Stimulated activated CD4-positive, alpha-beta T cell treated with anti-CD3 and anti-CD28 coated beads, Interleukin-15, amount 100 ng/mL, for 24 hours (primary cell): ENCODE measurements at regions not wholly inside any gene's neighbourhood (a gene's known extent, or its start where the extent isn't known, plus 50 kb on each side); places are given as distances from the start of the nearest gene placed in this dataset.

ENCODE experiments used
- DNase-seq: peaks from one replicate; pipeline ENCODE4 v3.0.0-alpha.2; 2020

DNA sequence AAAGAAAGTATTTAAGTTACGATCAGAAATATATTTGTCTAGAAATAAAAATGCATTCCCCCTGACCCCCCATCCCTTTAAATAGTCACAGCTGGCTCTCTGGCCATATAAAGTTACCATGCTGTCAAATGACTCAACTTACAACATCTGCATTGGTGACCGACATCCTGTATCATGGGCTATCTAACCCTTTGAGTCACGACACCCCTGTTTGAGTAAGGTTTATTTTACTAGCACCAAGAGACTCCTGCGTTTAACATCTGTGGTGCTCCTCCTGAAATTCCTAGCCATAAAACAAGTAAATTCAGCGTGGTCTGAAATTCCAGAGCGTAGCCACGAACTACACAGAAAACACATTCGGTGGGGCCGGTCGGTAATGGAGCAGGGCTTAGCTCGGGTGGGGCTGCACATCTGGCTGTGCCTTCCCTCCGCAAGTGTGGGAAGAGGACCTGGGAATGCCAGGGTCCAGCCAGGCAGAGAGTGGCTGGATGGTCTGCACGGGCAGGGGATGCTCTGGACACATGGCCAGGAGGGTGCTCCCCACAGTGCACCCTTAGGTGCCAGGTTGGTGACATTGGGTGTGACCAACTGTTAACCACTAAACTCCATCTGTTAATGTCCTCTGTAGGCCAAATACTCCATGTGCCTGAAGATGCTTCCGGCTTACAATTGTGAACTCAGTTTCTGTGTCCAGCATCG, 53.0 kb upstream of the CLDN14 start:
- DNase-seq = no peak

DNA sequence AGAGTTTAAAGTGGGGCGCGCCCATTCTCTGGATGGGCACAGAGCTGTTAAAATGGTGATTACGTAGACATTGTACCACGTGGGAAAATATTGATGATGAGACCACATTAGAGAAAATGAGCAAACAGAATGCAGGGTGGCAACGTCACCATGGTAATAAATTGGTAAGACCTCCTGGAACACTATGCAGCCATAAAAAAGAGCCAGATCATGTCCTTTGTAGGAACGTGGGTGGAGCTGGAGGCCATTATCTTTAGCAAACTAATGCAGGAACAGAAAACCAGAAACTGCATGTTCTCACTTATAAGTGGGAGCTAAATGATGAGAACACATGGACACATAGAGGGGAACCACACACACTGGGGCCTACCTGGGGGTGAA, 53.5 kb upstream of the CLDN14 start:
- DNase-seq = no peak

DNA sequence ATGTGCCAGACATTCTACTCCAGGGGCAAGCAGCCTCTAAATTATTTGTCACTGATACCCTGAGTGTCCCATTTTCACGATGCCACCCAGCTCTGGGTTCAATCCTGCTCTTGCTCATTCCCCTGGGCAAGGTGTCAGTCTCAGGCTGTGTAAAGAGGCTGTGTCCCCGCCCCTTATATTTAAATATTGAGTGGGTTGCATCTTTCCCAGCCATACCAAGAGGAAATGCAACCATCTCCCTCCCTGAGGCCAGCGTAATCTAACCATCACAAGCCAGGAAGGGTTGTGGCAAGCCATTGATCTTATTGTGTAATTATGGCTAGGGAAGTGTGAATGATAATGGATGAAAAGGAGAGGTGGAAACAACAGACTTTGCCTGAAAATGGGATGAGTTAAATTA, 54.7 kb upstream of the CLDN14 start:
- no peak for DNase-seq

DNA sequence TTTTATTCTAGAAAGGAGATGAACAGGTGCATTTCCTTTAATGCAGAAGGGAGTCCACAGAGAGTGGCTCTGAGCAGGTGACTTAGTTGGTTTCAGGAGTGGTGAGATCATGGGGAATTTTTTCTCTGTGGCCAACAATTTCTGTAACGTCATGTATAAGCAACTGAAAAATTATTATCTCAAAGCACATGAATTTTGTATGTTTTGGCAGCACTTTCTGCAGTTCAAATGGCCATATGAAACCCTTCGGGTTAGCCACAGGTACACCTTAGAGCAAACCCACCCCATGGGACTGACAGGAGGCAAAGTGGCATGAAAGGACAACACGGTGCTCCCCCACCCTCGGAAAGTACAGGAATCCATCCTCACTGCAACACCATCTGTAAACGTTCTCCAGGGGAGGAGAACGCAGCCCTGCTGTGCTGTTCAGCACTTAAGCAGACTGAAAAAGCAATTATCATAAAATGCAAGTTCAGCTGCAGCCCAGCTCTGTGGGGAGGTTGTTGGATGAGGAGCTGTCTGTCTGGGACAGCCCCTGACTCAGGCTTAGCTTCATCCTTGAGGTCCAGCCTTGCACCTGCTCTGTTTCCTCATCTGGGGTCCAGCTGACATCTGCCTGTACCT, 55.8 kb upstream of the CLDN14 start:
- DNase-seq = no peak

DNA sequence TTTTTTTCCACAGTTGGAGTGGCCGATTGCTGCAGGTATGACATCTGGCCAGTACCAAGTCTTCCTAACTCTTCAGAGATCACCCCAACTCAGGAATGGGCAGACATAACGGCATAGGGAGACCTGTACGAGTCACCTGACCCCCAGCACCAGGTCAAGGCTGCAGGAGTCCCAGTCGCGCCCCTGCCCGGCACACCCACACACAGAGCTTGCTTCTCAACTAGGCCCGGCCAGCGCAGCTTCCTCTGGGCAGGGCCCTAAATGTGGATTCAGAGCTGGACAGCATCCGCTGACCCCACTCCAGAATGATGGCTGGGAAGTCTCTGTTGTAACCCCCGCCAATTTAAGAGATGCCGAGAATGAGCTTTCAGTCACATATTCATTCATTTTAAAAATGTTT, 58.8 kb upstream of the CLDN14 start:
- DNase-seq = no peak

- no peak for DNase-seq
Observed at GRCh38 chr21:36539434-36540150, 59.7 kb upstream of the CLDN14 start.

DNA sequence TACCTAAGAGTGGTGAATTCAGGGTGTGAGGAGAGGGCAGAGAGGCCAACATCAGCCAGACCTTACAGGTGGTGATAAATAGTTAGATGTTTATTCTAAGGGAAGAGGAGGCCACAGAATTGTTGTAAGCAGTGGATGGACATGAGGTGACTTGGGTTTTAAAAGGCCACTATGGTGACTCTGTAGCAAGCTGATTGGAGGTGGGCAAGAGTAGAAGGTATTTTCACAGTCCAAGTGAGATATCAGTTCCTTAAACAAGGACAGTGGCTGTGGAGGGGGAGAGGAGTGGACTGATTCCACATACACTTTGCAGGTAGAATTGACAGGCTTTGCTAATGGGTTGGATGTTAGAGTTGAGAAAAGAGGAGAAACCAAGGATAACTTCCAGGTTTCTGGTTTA, 60.8 kb upstream of the CLDN14 start:
- no peak for DNase-seq

DNA sequence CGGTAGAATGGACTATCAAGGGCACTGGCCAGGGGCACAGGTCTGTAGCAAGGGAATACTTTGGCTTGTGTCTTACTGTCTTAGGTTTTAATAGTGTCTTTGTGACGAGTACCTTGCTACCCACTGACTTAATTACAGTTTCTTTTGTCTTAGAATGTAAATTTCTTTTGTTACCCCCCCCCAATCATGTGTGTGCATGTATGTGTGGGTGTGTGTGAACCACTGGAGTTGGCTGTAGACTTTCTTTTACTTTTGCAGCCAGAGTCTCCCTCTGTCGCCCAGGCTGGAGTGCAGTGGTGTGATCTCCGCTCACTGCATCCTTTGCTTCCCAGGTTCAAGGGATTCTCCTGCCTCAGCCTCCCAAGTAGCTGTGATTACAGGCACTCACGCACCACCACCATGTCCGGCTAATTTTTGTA, 61.8 kb upstream of the CLDN14 start:
- DNase-seq = no peak

- peak; percentile 11 for DNase-seq
Observed at GRCh38 chr21:36542312-36543101, 62.6 kb upstream of the CLDN14 start.

GRCh38 chr21:36543924-36544323, 64.0 kb upstream of the CLDN14 start:
- DNase-seq = no peak

DNA sequence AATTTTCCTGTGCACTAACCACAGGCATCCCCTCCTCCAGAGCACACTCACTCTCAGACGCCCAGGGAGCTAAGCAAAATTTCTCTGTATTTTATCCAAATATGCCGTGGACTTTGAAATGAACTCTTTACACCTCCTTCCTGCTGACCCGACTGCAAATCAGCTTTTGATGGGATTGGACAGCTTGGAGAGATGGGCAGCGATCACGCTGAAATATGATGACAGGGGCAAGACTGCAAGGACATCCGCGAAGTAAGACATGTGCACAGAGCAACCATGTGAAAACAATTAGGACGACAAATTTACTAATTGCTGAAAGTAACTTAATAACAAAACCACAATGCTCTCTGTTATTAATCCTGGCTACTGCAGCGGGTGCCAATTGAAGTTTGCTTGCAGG, 64.6 kb upstream of the CLDN14 start:
- DNase-seq = no peak

DNA sequence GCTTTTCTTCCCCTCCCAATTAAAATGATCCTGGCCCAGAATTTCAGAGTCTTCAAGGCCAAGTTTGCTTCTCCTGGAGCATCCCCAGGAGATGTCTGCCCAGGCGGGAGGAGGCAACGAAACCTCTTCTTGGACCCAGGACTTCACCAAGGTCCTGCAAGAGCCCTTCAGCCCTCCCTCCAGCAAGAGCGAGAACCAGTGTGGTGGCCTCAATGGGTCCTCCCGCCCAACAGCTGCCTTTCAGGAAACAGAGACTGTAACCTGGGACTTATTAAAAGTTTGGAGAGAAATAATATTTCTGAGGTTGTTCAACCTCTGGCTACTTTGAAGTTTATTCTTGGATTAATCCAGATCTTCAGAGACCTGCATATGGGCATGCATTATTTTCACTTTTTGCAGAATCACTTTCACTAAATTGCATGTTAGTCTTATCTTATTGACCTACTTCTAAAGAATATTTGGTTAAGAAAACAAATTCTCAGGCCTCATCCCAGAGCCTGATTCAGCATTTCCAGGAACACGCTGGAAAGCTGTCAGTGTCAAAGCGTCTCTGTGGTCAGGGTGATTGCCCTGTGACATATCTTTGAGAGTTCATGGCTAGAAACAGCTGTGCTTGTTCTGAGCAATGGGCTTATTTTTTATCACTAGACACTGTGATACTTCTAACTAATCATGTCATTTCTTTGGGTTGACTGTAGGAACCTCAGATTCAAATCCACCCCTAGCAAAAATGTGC, 66.0 kb upstream of the CLDN14 start:
- no peak for DNase-seq

- DNase-seq = no peak
Observed at GRCh38 chr21:36547464-36547863, 67.5 kb upstream of the CLDN14 start.

DNA sequence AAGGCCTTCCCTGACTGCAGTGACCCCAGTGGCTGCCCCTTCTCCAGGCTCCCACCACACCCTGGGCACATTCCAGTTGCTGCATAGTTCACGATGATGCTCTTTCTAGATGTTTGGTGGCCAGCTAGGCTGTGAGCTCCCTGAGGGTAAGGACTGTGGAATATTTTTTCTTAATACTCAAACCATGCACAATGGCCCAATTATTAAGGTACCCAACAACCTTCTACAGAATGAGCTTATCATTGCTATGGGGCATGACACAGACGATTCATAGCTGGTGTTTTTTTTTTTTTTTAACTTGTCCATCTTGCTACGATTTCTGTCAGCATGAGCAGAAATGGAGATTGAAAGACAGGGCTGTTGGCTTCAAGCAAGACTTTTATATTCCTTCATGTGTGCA, 68.9 kb upstream of the CLDN14 start:
- DNase-seq = no peak

DNA sequence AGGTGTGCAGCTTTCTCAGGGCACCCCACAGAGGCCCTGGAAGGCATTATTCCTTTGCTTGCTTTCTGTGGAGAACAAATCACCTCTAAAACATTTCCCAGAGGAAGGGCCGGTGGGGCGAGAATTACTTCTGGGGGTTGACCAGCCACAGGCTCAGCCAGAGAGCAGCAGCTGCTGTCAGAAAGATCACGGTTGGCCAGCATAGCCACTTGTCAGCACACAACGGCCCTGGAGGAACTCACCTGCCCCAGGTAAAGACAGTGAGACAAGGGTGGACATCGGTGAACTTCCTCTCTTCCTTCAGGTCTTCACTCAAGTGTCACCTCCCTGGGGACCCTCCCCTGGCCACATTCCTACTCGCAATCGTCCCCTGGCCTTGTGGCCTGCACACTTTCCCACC, 69.5 kb upstream of the CLDN14 start:
- DNase-seq = no peak

- no peak for DNase-seq
Observed at GRCh38 chr21:36550761-36551160, 70.8 kb upstream of the CLDN14 start.

DNA sequence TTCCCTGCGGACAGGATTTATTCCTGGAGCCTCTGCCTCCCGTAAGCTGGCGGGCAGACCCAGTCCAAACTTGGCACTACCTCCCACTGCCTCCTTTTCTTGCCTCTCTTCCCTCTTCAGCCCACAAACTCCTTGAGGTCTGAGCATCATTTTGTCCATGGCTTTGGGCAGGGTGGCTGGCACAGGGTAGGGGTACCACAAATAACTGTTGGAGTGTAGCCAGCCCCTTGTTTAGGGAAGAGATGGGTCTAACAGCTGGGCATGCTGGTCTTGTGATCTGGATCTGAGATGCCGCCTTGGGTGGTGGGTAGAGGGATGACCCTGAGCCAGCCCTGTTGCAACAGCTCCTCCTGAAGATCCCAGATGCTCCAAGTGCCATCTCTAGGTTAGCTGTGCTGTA, 71.4 kb upstream of the CLDN14 start:
- DNase-seq = no peak

GRCh38 chr21:36551731-36552433, 72.0 kb upstream of the CLDN14 start:
- DNase-seq = no peak

DNA sequence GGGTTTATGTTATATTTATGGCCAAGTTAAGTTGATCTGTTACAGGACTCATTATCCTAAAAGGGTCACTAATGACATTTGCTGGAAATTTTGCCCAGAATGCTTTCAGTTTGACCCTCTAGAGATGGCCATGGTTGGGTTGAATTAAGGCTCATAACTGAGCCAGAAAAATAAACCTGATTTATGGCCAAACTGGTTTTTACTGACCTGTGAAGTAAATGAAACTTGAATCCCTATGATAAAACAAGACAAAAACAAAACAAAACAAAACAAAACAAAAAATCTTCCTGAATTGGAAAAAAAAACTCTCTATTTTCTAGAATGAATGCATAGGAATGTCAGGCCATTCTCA, 72.5 kb upstream of the CLDN14 start:
- DNase-seq = no peak

DNA sequence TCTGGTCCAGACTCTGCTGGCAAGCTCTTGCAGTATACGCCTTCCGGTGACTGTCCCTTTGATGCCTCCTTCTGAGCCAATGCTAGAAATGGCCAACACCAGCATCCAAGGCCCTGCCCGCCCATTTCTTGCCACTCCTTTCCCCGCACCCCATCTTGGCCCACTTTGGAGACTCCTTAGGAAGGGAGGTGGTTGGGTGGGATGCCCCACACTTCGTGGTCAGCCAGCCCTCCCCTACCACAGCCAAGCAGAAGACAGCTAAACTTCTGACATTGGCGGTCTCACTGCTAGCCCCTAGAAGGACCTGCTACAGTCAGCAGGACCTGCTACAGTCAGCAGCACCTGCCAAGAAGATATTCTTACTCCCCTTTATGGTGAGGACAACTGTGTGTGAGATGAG, 73.5 kb upstream of the CLDN14 start:
- DNase-seq = no peak

DNA sequence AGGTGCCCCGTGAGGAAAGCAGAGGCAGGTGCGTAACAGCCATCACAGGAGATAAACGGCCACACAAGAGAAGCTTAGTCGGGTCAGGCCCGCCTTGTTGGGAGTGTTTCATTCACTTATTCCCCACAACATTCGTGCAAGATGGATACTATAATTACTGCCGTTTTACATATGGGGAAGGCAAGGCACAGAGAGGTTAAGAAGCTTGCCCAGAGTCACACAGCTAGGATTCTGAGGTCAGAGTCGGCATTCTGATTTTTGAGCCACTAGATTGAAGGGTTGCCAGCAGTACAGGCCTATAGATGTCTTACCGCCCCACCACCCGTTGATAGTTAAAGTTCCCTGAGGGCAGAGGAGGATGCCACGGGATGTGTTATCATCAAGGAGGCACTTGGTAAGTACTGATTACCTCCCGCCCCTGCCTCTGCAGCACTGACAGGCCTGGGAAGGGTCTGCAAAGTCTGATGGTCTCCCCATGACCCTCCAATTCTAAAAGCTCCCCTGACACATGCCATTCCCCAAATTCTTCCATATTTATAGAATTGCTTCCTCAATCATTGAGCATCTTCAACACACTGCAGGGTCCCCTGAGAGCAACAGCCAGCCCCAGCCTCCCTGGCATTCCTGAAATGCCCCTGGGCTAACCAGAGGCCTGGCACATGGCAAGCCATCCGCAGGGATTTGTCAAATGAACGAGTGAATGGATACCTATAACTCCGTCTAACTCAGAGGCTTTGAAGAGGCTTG, 74.7 kb upstream of the CLDN14 start:
- no peak for DNase-seq
